ENCODE measurements at regions not wholly inside any gene's neighbourhood (a gene's known extent, or its start where the extent isn't known, plus 50 kb on each side); places are given as distances from the start of the nearest gene placed in this dataset.

- TF ChIP-seq CTCF (IDR thresholded peaks at IDR 0.05) (no peak), POLR2A (IDR thresholded peaks at IDR 0.05) (no peak)
Observed at GRCh38 chr9:21728781-21729180, 73.7 kb upstream of the MTAP start.
